ENCODE measurements at regions not wholly inside any gene's neighbourhood (a gene's known extent, or its start where the extent isn't known, plus 50 kb on each side); places are given as distances from the start of the nearest gene placed in this dataset.

GRCh38 chrX:42399632-42400024 is 378.3 kb downstream of the PPP1R2C start:
- no peak overlapping the region for H2AFZ ChIP-seq (ENCODE audit: low read depth, low read length)
- FAIRE-seq = peak; percentile 59
- no peak for TF ChIP-seq CTCF (IDR thresholded peaks at IDR 0.05; ENCODE audit: insufficient read depth, low read depth, low read length)
- no peak for TF ChIP-seq EZH2 (IDR thresholded peaks at IDR 0.05; ENCODE audit: insufficient read depth, low read length)

GRCh38 chrX:42398967-42399631 is 378.9 kb downstream of the PPP1R2C start:
- Mint-ChIP-seq H3K4me1 (ENCODE audit: low read depth, unreplicated experiment) (peaks cover 9% of the 10 kb centered on the region), H3K36me3 (ENCODE audit: low read depth, unreplicated experiment) (no peaks in the 10 kb centered on the region), H3K27ac (ENCODE audit: unreplicated experiment) (peak overlapping the region; percentile 69), H3K9me3 (ENCODE audit: unreplicated experiment) (no peaks in the 10 kb centered on the region), H3K4me3 (ENCODE audit: unreplicated experiment) (peak overlapping the region; percentile 34), H3K27me3 (ENCODE audit: low read depth, unreplicated experiment) (no peaks in the 10 kb centered on the region)
- Histone ChIP-seq H3K9me3 (ENCODE audit: insufficient read depth, low read depth, low read length) (no peaks in the 10 kb centered on the region), H4K20me1 (ENCODE audit: insufficient read depth, low read length) (no peaks in the 10 kb centered on the region), H3K27me3 (ENCODE audit: insufficient read depth, low read length) (no peaks in the 10 kb centered on the region), H2AFZ (ENCODE audit: low read depth, low read length) (no peak overlapping the region), H3K9ac (ENCODE audit: low read length) (no peak overlapping the region), H3K4me2 (ENCODE audit: low read length) (no peak overlapping the region), H3K27ac (ENCODE audit: low read depth, low read length) (no peak overlapping the region), H3K36me3 (ENCODE audit: insufficient read depth, low read length) (no peaks in the 10 kb centered on the region), H3K79me2 (ENCODE audit: insufficient read depth, low read length) (no peaks in the 10 kb centered on the region), H3K4me1 (ENCODE audit: insufficient read depth, low read length) (no peaks in the 10 kb centered on the region), H3K4me3 (ENCODE audit: insufficient read depth, low read depth, low read length) (no peak overlapping the region)
- TF ChIP-seq CTCF (IDR thresholded peaks at IDR 0.05; ENCODE audit: insufficient read depth, low read depth, low read length) (no peak), EZH2 (IDR thresholded peaks at IDR 0.05; ENCODE audit: insufficient read depth, low read length) (no peak)
- DNase-seq (ENCODE audit: low read depth) (no peak), FAIRE-seq (peak; percentile 96)

More at GRCh38 chrX:42399632-42400024, 378.3 kb downstream of the PPP1R2C start:
- H3K36me3 ChIP-seq (ENCODE audit: insufficient read depth, low read length) = no peaks in the 10 kb centered on the region
- H3K27me3 ChIP-seq (ENCODE audit: insufficient read depth, low read length) = no peaks in the 10 kb centered on the region
- Mint-ChIP-seq H3K27ac (ENCODE audit: unreplicated experiment) (no peak overlapping the region), H3K27me3 (ENCODE audit: low read depth, unreplicated experiment) (no peaks in the 10 kb centered on the region), H3K9me3 (ENCODE audit: unreplicated experiment) (no peaks in the 10 kb centered on the region), H3K4me1 (ENCODE audit: low read depth, unreplicated experiment) (peaks cover 9% of the 10 kb centered on the region), H3K4me3 (ENCODE audit: unreplicated experiment) (no peak overlapping the region), H3K36me3 (ENCODE audit: low read depth, unreplicated experiment) (no peaks in the 10 kb centered on the region)
- H3K27ac ChIP-seq (ENCODE audit: low read depth, low read length) = no peak overlapping the region
- no peak overlapping the region for H3K9ac ChIP-seq (ENCODE audit: low read length)
- H3K4me2 ChIP-seq (ENCODE audit: low read length) = no peak overlapping the region
- no peak for DNase-seq (ENCODE audit: low read depth)
- no peaks in the 10 kb centered on the region for H3K79me2 ChIP-seq (ENCODE audit: insufficient read depth, low read length)
- H3K4me3 ChIP-seq (ENCODE audit: insufficient read depth, low read depth, low read length) = no peak overlapping the region
- H3K9me3 ChIP-seq (ENCODE audit: insufficient read depth, low read depth, low read length) = no peaks in the 10 kb centered on the region
- H3K4me1 ChIP-seq (ENCODE audit: insufficient read depth, low read length) = no peaks in the 10 kb centered on the region
- H4K20me1 ChIP-seq (ENCODE audit: insufficient read depth, low read length) = no peaks in the 10 kb centered on the region

- Histone ChIP-seq H3K9ac (ENCODE audit: low read length) (no peak overlapping the region), H3K79me2 (ENCODE audit: insufficient read depth, low read length) (no peaks in the 10 kb centered on the region), H3K36me3 (ENCODE audit: insufficient read depth, low read length) (no peaks in the 10 kb centered on the region), H3K27ac (ENCODE audit: low read depth, low read length) (no peak overlapping the region), H3K4me3 (ENCODE audit: insufficient read depth, low read depth, low read length) (no peak overlapping the region), H3K9me3 (ENCODE audit: insufficient read depth, low read depth, low read length) (no peaks in the 10 kb centered on the region), H3K27me3 (ENCODE audit: insufficient read depth, low read length) (no peaks in the 10 kb centered on the region), H2AFZ (ENCODE audit: low read depth, low read length) (no peak overlapping the region), H4K20me1 (ENCODE audit: insufficient read depth, low read length) (no peaks in the 10 kb centered on the region), H3K4me1 (ENCODE audit: insufficient read depth, low read length) (no peaks in the 10 kb centered on the region), H3K4me2 (ENCODE audit: low read length) (no peak overlapping the region)
- no peak for TF ChIP-seq CTCF (IDR thresholded peaks at IDR 0.05; ENCODE audit: insufficient read depth, low read depth, low read length)
- no peak for TF ChIP-seq EZH2 (IDR thresholded peaks at IDR 0.05; ENCODE audit: insufficient read depth, low read length)
- FAIRE-seq = peak; percentile 68
- Mint-ChIP-seq H3K36me3 (ENCODE audit: low read depth, unreplicated experiment) (no peaks in the 10 kb centered on the region), H3K27me3 (ENCODE audit: low read depth, unreplicated experiment) (no peaks in the 10 kb centered on the region), H3K27ac (ENCODE audit: unreplicated experiment) (no peak overlapping the region), H3K4me3 (ENCODE audit: unreplicated experiment) (no peak overlapping the region), H3K4me1 (ENCODE audit: low read depth, unreplicated experiment) (peaks cover 9% of the 10 kb centered on the region), H3K9me3 (ENCODE audit: unreplicated experiment) (no peaks in the 10 kb centered on the region)
- DNase-seq (ENCODE audit: low read depth) = no peak
Measured at GRCh38 chrX:42396136-42396535, 381.8 kb downstream of the PPP1R2C start.
